HEK293 (cell line): ENCODE measurements at regions not wholly inside any gene's neighbourhood (a gene's known extent, or its start where the extent isn't known, plus 50 kb on each side); places are given as distances from the start of the nearest gene placed in this dataset.

ENCODE experiments used
- CTCF ChIA-PET: fragments of 350-600 bp; formaldehyde crosslinking; extraction: SDS; loops from one replicate; lab custom pipeline; 2021; ENCODE audit warnings: antibody characterized with exemption; lab: Yijun Ruan, JAX
- POLR2A ChIA-PET: fragments of 300-600 bp; formaldehyde crosslinking; extraction: SDS; loops from one replicate; lab custom pipeline; 2020; ENCODE audit warnings: antibody characterized with exemption, inconsistent platforms; lab: Yijun Ruan, JAX
- H3K27ac ChIP-seq: fragments of 200-500 bp; sonication (Bioruptor generic); 2 replicates; pipeline ENCODE4 v1.5.1; 2014; ENCODE audit warnings: low read depth, low read length, control low read depth, inconsistent platforms; ENCODE audit errors: extremely low read depth
- H3K36me3 ChIP-seq, 2 experiments: fragments of 200-500 bp in 1 of 2; sonication (Bioruptor generic) in 1 of 2; 1 replicate in 1 of 2; 2 replicates in 1 of 2; pipeline ENCODE4 v1.5.1; 2014 to 2017; ENCODE audit warnings: inconsistent platforms in 2 of 2, low read length in 2 of 2; ENCODE audit not compliant: control insufficient read depth in 2 of 2, insufficient read depth in 1 of 2
- H3K4me1 ChIP-seq: fragments of 200-500 bp; sonication (Bioruptor generic); 2 replicates; pipeline ENCODE4 v1.5.1; 2014; ENCODE audit warnings: mild to moderate bottlenecking, low read length, inconsistent platforms; ENCODE audit not compliant: control insufficient read depth, insufficient read depth
- H3K4me3 ChIP-seq: 2 replicates; pipeline ENCODE4 v1.5.1; 2011; ENCODE audit warnings: low read depth, mild to moderate bottlenecking, control low read depth, low read length, moderate library complexity
- H3K9me3 ChIP-seq: fragments of 200-500 bp; sonication (Bioruptor generic); 2 replicates; pipeline ENCODE4 v1.5.1; 2014; ENCODE audit warnings: low read depth, low read length, inconsistent platforms; ENCODE audit not compliant: control insufficient read depth, insufficient read depth
- ATF2 ChIP-seq: fragments of 450-650 bp; formaldehyde crosslinking; IDR thresholded peaks from 2 replicates; pipeline ENCODE4 v1.5.1; 2016; ENCODE audit warnings: missing biosample characterization, missing genetic modification characterization, low read depth
- REST ChIP-seq: fragments of 450-650 bp; formaldehyde crosslinking; IDR thresholded peaks from 2 replicates; pipeline ENCODE4 v1.5.1; 2016; ENCODE audit warnings: missing biosample characterization, missing genetic modification characterization
- TRIM28 ChIP-seq: IDR thresholded peaks from 2 replicates; pipeline ENCODE4 v1.6.1; 2011; ENCODE audit warnings: low read length, control low read depth, borderline replicate concordance
- TSHZ1 ChIP-seq: fragments of 450-650 bp; formaldehyde crosslinking; IDR thresholded peaks from 2 replicates; pipeline ENCODE4 v1.5.1; 2016; ENCODE audit warnings: missing biosample characterization, missing genetic modification characterization, borderline replicate concordance
- ZBTB21 ChIP-seq: fragments of 450-650 bp; formaldehyde crosslinking; IDR thresholded peaks from 2 replicates; pipeline ENCODE4 v1.5.1; 2017; ENCODE audit warnings: missing biosample characterization, missing genetic modification characterization
- ZFP3 ChIP-seq: fragments of 450-650 bp; formaldehyde crosslinking; IDR thresholded peaks from 2 replicates; pipeline ENCODE4 v1.5.1; 2016; ENCODE audit warnings: low read depth, missing biosample characterization, missing genetic modification characterization
- ZFP37 ChIP-seq: fragments of 450-650 bp; formaldehyde crosslinking; IDR thresholded peaks from 2 replicates; pipeline ENCODE4 v1.5.1; 2016; ENCODE audit warnings: missing biosample characterization, missing genetic modification characterization
- ZNF10 ChIP-seq: fragments of 450-650 bp; formaldehyde crosslinking; IDR thresholded peaks from 2 replicates; pipeline ENCODE4 v1.5.1; 2017; ENCODE audit warnings: missing biosample characterization, missing genetic modification characterization
- ZNF157 ChIP-seq: fragments of 450-650 bp; formaldehyde crosslinking; IDR thresholded peaks from 2 replicates; pipeline ENCODE4 v1.5.1; 2016; ENCODE audit warnings: missing biosample characterization, missing genetic modification characterization
- ZNF2 ChIP-seq: fragments of 450-650 bp; formaldehyde crosslinking; IDR thresholded peaks from 2 replicates; pipeline ENCODE4 v1.5.1; 2016; ENCODE audit warnings: missing biosample characterization, missing genetic modification characterization
- ZNF202 ChIP-seq: fragments of 450-650 bp; formaldehyde crosslinking; IDR thresholded peaks from 2 replicates; pipeline ENCODE4 v1.5.1; 2016; ENCODE audit warnings: missing biosample characterization, missing genetic modification characterization, borderline replicate concordance
- ZNF266 ChIP-seq: fragments of 450-650 bp; formaldehyde crosslinking; IDR thresholded peaks from 2 replicates; pipeline ENCODE4 v1.5.1; 2016; ENCODE audit warnings: missing biosample characterization, missing genetic modification characterization, low read depth
- ZNF366 ChIP-seq: fragments of 450-650 bp; formaldehyde crosslinking; conservative IDR thresholded peaks from 2 replicates; pipeline ENCODE4 v1.5.1; 2016; ENCODE audit warnings: missing biosample characterization, missing genetic modification characterization
- ZNF501 ChIP-seq: fragments of 450-650 bp; formaldehyde crosslinking; IDR thresholded peaks from 2 replicates; pipeline ENCODE4 v1.5.1; 2016; ENCODE audit warnings: missing biosample characterization, missing genetic modification characterization
- ZNF514 ChIP-seq: fragments of 450-650 bp; formaldehyde crosslinking; IDR thresholded peaks from 2 replicates; pipeline ENCODE4 v1.5.1; 2016; ENCODE audit warnings: missing biosample characterization, missing genetic modification characterization
- ZNF544 ChIP-seq: fragments of 450-650 bp; formaldehyde crosslinking; IDR thresholded peaks from 2 replicates; pipeline ENCODE4 v1.5.0; 2017; ENCODE audit warnings: missing biosample characterization, missing genetic modification characterization
- ZNF548 ChIP-seq: fragments of 450-650 bp; formaldehyde crosslinking; IDR thresholded peaks from 2 replicates; pipeline ENCODE4 v1.5.1; 2016; ENCODE audit warnings: missing biosample characterization, missing genetic modification characterization
- ZNF629 ChIP-seq: fragments of 450-650 bp; formaldehyde crosslinking; IDR thresholded peaks from 2 replicates; pipeline ENCODE4 v1.5.1; 2017; ENCODE audit warnings: missing biosample characterization, missing genetic modification characterization
- ZNF677 ChIP-seq: fragments of 450-650 bp; IDR thresholded peaks from 2 replicates; pipeline ENCODE4 v1.5.0; 2018; ENCODE audit warnings: missing biosample characterization, mild to moderate bottlenecking, missing genetic modification characterization, moderate library complexity
- ZNF76 ChIP-seq: fragments of 450-650 bp; formaldehyde crosslinking; IDR thresholded peaks from 2 replicates; pipeline ENCODE4; 2016; ENCODE audit warnings: low read depth, missing biosample characterization, missing genetic modification characterization, borderline replicate concordance
- ZNF792 ChIP-seq: fragments of 450-650 bp; formaldehyde crosslinking; IDR thresholded peaks from 2 replicates; pipeline ENCODE4 v1.5.1; 2016; ENCODE audit warnings: missing biosample characterization, missing genetic modification characterization

GRCh38 chr11:127825183-127825582 is 762.2 kb downstream of the ETS1 start (continued):
- TF ChIP-seq TSHZ1 (tag by site-specific recombination): no peak
- no peak for TF ChIP-seq ZNF266 (tag by site-specific recombination)
- no peak for TF ChIP-seq ZNF366 (tag by site-specific recombination)
- no peak for TF ChIP-seq ZNF10
- TF ChIP-seq TRIM28: no peak

- no peak overlapping the region for H3K4me3 ChIP-seq
- POLR2A ChIA-PET: no interaction called here
- no peak overlapping the region for H3K27ac ChIP-seq
- H3K4me1 ChIP-seq: no peaks in the 10 kb centered on the region
- no peaks in the 10 kb centered on the region for H3K36me3 ChIP-seq
- CTCF ChIA-PET: interaction anchor here (0.7 to 1.8 kb wide), 3 partner anchors 25 to 339 kb away, joined by 4 to 5 read pairs (median 4); no protein-coding TSS in a partner anchor
- H3K9me3 ChIP-seq: no peaks in the 10 kb centered on the region
- TF ChIP-seq ZNF544: no peak
- TF ChIP-seq ZNF514 (tag by site-specific recombination): no peak
- no peak for TF ChIP-seq ZBTB21
- no peak for TF ChIP-seq ZNF157 (tag by site-specific recombination)
- TF ChIP-seq ZFP37 (tag by site-specific recombination): no peak
- no peak for TF ChIP-seq ZNF501 (tag by site-specific recombination)
- no peak for TF ChIP-seq ZNF548 (tag by site-specific recombination)
- no peak for TF ChIP-seq ZNF792
- TF ChIP-seq ZFP3: no peak
- TF ChIP-seq ZNF2: no peak
- TF ChIP-seq REST (tag by site-specific recombination): no peak
- TF ChIP-seq ZNF10: no peak
- TF ChIP-seq ATF2 (tag by site-specific recombination): no peak
- TF ChIP-seq ZNF629 (tag by site-specific recombination): no peak
- no peak for TF ChIP-seq ZNF202 (tag by site-specific recombination)
- no peak for TF ChIP-seq ZNF677 (tag by site-specific recombination)
- TF ChIP-seq ZNF76 (tag by site-specific recombination): no peak
Observed at GRCh38 chr11:127818625-127819024, 768.7 kb downstream of the ETS1 start.
